GM12878 (cell line): ENCODE measurements at regions not wholly inside any gene's neighbourhood (a gene's known extent, or its start where the extent isn't known, plus 50 kb on each side); places are given as distances from the start of the nearest gene placed in this dataset.

Source experiments
- ATAC-seq: fragments of 200-7000 bp; cut with Tn5 transposase; 3 replicates; pipeline ENCODE4 v1.9.1; 2020; ENCODE audit warnings: mild to moderate bottlenecking, moderate library complexity
- BruUV-seq: library from RNA; stranded (reverse); fragments of 400-500 nt; replicated peaks from 2 replicates; lab custom pipeline; 2021; lab: Mats Ljungman, UMichigan
- CTCF ChIA-PET: fragments of 300-600 bp; sonication (Branson Sonifier 250); formaldehyde crosslinking; extraction: SDS; loops from one replicate; lab custom pipeline; 2021; ENCODE audit warnings: inconsistent platforms; lab: Yijun Ruan, JAX
- POLR2A ChIA-PET: fragments of 350-600 bp; formaldehyde crosslinking; extraction: SDS; loops from one replicate; lab custom pipeline; 2021; ENCODE audit warnings: inconsistent platforms; lab: Charles Lee
- RAD21 ChIA-PET: fragments of 300-600 bp; sonication (Branson Sonifier 250); formaldehyde crosslinking; loops from one replicate; lab custom pipeline; 2023; ENCODE audit warnings: antibody characterized with exemption; ENCODE audit not compliant: unreplicated experiment; lab: Charles Lee
- SMC1A ChIA-PET: fragments of 300-600 bp; sonication (Branson Sonifier 250); formaldehyde crosslinking; loops from one replicate; lab custom pipeline; 2023; ENCODE audit not compliant: unreplicated experiment, uncharacterized antibody; lab: Charles Lee
- DNase-seq: peaks from one replicate; pipeline ENCODE4 v3.0.0-alpha.2; 2011; ENCODE audit warnings: low read depth, low spot score
- FAIRE-seq: peaks from 3 replicates; lab custom pipeline; 2011; peaks lifted over from hg19 to GRCh38; lab: Jason Lieb, UNC
- H2AFZ ChIP-seq: 2 replicates; pipeline ENCODE4 v1.6.0; 2011; ENCODE audit warnings: low read depth, low read length, control low read depth; ENCODE audit not compliant: control insufficient read depth
- H3K27ac ChIP-seq: 2 replicates; pipeline ENCODE4 v1.5.1; 2011; ENCODE audit warnings: control low read depth; ENCODE audit not compliant: control insufficient read depth, insufficient read depth
- H3K27me3 ChIP-seq, 2 experiments: replicated peaks in 1 of 2; 2 replicates each; pipeline versions ENCODE4 v1.6.0 to v1.6.1; 2011; ENCODE audit warnings: low read length in 1 of 2; ENCODE audit not compliant: control insufficient read depth in 2 of 2, insufficient read depth in 2 of 2
- H3K36me3 ChIP-seq, 2 experiments: 2 replicates each; pipeline ENCODE4 v1.5.1; 2011; ENCODE audit warnings: low read length in 1 of 2; ENCODE audit not compliant: control insufficient read depth in 2 of 2, insufficient read depth in 2 of 2
- H3K4me1 ChIP-seq: 2 replicates; pipeline ENCODE4 v1.6.1; 2011; ENCODE audit warnings: mild to moderate bottlenecking, low read length, moderate library complexity, mixed read lengths; ENCODE audit not compliant: control insufficient read depth, insufficient read depth
- H3K4me2 ChIP-seq: 2 replicates; pipeline ENCODE4 v1.6.0; 2011; ENCODE audit warnings: control low read depth; ENCODE audit not compliant: control insufficient read depth, insufficient read depth
- H3K4me3 ChIP-seq: fragments of 200-600 bp; sonication (generic); 2 replicates; pipeline ENCODE4 v1.5.1; 2016
- H3K79me2 ChIP-seq: 2 replicates; pipeline ENCODE4 v1.6.0; 2011; ENCODE audit warnings: low read length; ENCODE audit not compliant: control insufficient read depth, insufficient read depth
- H3K9ac ChIP-seq: 2 replicates; pipeline ENCODE4 v1.8.0; 2011; ENCODE audit warnings: low read length, control low read depth, mixed read lengths; ENCODE audit not compliant: control insufficient read depth, insufficient read depth
- H3K9me3 ChIP-seq: replicated peaks from 3 replicates; pipeline ENCODE4 v1.5.1; 2011; ENCODE audit warnings: mild to moderate bottlenecking, low read length; ENCODE audit not compliant: control insufficient read depth, insufficient read depth
- H4K20me1 ChIP-seq: 2 replicates; pipeline ENCODE4 v1.6.0; 2011; ENCODE audit not compliant: control insufficient read depth, insufficient read depth
- ATF7 ChIP-seq: fragments of 450-650 bp; IDR thresholded peaks from 2 replicates; pipeline ENCODE4 v1.6.1; 2016; ENCODE audit warnings: low read depth, mild to moderate bottlenecking
- CREM ChIP-seq: IDR thresholded peaks from 2 replicates; pipeline ENCODE4 v1.6.1; 2014; ENCODE audit warnings: antibody characterized with exemption, low read depth
- EED ChIP-seq: sonication (generic); IDR thresholded peaks from 2 replicates; pipeline ENCODE4 v1.6.1; 2016; ENCODE audit warnings: antibody characterized with exemption, low read depth
- EZH2 ChIP-seq: IDR thresholded peaks from 2 replicates; pipeline ENCODE4 v1.6.1; 2012; ENCODE audit warnings: low read depth, mild to moderate bottlenecking, control low read depth, inconsistent platforms, low read length, borderline replicate concordance; ENCODE audit not compliant: control insufficient read depth
- MEF2A ChIP-seq: IDR thresholded peaks from 2 replicates; pipeline ENCODE4 v1.6.1; 2011; ENCODE audit warnings: low read depth, mild to moderate bottlenecking, low read length, moderate library complexity; ENCODE audit not compliant: insufficient read depth
- NFYB ChIP-seq: IDR thresholded peaks from 2 replicates; pipeline ENCODE4 v1.6.1; 2011; ENCODE audit warnings: low read depth, mild to moderate bottlenecking, low read length, improper control_type of control experiment, moderate library complexity; ENCODE audit not compliant: insufficient read depth
- NR2F1 ChIP-seq: fragments of 450-650 bp; conservative IDR thresholded peaks from 2 replicates; pipeline ENCODE4 v1.6.1; 2017; ENCODE audit warnings: mild to moderate bottlenecking
- PAX8 ChIP-seq: fragments of 450-650 bp; IDR thresholded peaks from 2 replicates; pipeline ENCODE4 v1.6.1; 2017; ENCODE audit warnings: mild to moderate bottlenecking, moderate library complexity
- PML ChIP-seq: IDR thresholded peaks from 2 replicates; pipeline ENCODE4 v1.6.1; 2012; ENCODE audit warnings: low read length, inconsistent platforms
- RELA ChIP-seq: fragments of 450-650 bp; IDR thresholded peaks from 2 replicates; pipeline ENCODE4 v1.8.0; 2014; ENCODE audit warnings: borderline replicate concordance; ENCODE audit not compliant: partially characterized antibody
- TBL1XR1 ChIP-seq: IDR thresholded peaks from 2 replicates; pipeline ENCODE4 v1.6.1; 2012; ENCODE audit warnings: low read depth, low read length, improper control_type of control experiment
- TCF7 ChIP-seq: IDR thresholded peaks from 2 replicates; pipeline ENCODE4 v1.6.1; 2014; ENCODE audit warnings: antibody characterized with exemption, borderline replicate concordance
- WGBS: methylation state at CpG from one replicate; pipeline ENCODE4 v1.1.6; 2016; ENCODE audit warnings: low lambda C conversion rate; ENCODE audit not compliant: insufficient replicate concordance, insufficient coverage; ENCODE audit errors: missing lambda C conversion rate; 5-methylcytosine and 5-hydroxymethylcytosine counted together
- in situ Hi-C: fragments of 300-500 bp; cut with MboI; formaldehyde crosslinking; loops from 9 replicates; pipeline ENCODE4 v1.14.3; 2018; ENCODE audit warnings: mixed read lengths
- intact Hi-C: fragments of 100-400 bp; cut with micrococcal nuclease; formaldehyde crosslinking; loops from one replicate; pipeline ENCODE4 v1.14.2; 2022; ENCODE audit not compliant: unreplicated experiment
- TF ChIP-seq, protein P1 (sequence below): fragments of 450-650 bp; formaldehyde crosslinking; IDR thresholded peaks from 2 replicates; pipeline ENCODE4 v1.5.0; 2022; ENCODE audit warnings: mild to moderate bottlenecking, missing genetic modification characterization
- TF ChIP-seq, protein P2 (sequence below): fragments of 450-650 bp; formaldehyde crosslinking; IDR thresholded peaks from 2 replicates; pipeline ENCODE4 v1.4.0; 2020; ENCODE audit warnings: mild to moderate bottlenecking, moderate library complexity
- TF ChIP-seq, protein P3 (sequence below): IDR thresholded peaks from 2 replicates; pipeline ENCODE4 v1.6.1; 2012; ENCODE audit warnings: low read depth, low read length, improper control_type of control experiment

DNA sequence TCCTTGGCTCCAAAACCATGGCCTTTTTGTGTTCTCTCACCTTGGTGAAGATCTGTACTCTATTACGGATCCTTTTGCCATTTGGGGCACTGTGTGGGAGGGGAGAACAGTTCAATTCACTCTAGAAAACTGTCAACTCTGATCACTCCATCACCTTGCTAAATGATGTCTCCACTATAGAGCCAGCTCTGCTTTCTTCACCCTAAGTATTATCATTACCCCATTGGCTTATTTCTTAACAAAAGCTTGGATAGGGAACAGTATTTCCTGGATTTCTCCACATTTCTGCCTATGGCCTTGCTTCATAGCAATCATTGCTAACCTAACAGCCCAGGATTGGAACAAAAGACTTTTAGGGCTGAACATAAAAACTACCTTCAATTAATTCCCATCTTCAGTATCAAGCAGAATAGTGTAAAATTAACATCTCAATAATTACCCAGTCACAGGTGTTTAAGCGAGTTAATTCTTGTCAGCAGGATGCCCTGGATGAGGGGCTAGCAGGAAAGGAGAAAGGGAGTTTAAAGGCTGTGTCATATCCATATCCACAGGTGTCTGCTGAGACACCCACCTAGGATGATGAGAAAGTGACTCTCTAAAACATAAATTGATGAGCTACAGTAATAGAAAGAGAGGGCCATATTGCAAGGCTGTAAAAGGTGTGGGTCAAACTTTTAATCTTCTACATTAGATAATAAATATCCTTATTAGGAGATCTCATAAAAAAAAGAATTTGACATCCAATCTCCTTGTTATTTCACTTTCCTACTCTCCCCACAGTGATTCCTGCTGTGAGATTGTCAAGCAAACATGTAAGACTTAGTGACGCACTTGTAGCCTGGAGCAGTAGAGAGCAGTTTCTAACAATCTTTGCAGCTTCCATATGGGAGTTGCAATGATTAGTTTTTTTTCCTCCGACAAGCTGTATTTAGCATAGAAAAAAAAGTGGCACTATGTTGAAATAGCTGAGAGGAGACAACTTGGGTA, 589.5 kb upstream of the NXPH2 start (continued):
- TF ChIP-seq CREM: no peak
- no peak for TF ChIP-seq RELA
- no peak for TF ChIP-seq TCF7

DNA sequence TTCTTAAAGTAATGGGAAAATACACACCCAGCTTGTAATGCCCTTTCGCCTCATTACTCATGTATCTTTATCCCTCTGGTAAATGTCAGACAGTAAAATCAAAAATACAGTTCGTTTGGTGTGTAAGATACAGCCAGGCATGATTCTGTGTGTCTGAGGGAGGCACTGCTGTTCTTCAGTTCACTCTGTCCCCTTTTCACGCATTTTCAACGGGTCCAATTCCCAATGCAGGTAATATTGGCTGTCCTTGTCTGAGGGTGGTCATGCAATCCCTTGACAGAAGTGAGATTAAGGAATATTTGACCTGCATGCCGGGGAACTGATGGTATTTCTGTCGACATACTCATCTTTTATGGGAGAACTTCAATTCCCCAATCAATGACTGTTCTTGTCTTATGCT, 587.2 kb upstream of the NXPH2 start:
- FAIRE-seq (no peak), DNase-seq (no peak)
- Histone ChIP-seq H3K79me2 (no peaks in the 10 kb centered on the region), H3K9ac (no peak overlapping the region), H3K27me3 (no peaks in the 10 kb centered on the region), H3K36me3 (no peaks in the 10 kb centered on the region), H3K4me1 (no peaks in the 10 kb centered on the region), H3K9me3 (no peaks in the 10 kb centered on the region), H3K27ac (no peak overlapping the region), H2AFZ (no peak overlapping the region), H3K4me3 (no peak overlapping the region)
- intact Hi-C loops: no loop called here
- ChIA-PET RAD21 (no interaction called here), POLR2A (no interaction called here), SMC1A (no interaction called here), CTCF (no interaction called here)
- BruUV-seq: no TSS peak
- WGBS: 6% methylated on average over 6 of the region's 6 CpGs
- TF ChIP-seq, protein P1, sequence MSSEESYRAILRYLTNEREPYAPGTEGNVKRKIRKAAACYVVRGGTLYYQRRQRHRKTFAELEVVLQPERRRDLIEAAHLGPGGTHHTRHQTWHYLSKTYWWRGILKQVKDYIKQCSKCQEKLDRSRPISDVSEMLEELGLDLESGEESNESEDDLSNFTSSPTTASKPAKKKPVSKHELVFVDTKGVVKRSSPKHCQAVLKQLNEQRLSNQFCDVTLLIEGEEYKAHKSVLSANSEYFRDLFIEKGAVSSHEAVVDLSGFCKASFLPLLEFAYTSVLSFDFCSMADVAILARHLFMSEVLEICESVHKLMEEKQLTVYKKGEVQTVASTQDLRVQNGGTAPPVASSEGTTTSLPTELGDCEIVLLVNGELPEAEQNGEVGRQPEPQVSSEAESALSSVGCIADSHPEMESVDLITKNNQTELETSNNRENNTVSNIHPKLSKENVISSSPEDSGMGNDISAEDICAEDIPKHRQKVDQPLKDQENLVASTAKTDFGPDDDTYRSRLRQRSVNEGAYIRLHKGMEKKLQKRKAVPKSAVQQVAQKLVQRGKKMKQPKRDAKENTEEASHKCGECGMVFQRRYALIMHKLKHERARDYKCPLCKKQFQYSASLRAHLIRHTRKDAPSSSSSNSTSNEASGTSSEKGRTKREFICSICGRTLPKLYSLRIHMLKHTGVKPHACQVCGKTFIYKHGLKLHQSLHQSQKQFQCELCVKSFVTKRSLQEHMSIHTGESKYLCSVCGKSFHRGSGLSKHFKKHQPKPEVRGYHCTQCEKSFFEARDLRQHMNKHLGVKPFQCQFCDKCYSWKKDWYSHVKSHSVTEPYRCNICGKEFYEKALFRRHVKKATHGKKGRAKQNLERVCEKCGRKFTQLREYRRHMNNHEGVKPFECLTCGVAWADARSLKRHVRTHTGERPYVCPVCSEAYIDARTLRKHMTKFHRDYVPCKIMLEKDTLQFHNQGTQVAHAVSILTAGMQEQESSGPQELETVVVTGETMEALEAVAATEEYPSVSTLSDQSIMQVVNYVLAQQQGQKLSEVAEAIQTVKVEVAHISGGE (CRISPR knock-in tag): no peak
- TF ChIP-seq, protein P2, sequence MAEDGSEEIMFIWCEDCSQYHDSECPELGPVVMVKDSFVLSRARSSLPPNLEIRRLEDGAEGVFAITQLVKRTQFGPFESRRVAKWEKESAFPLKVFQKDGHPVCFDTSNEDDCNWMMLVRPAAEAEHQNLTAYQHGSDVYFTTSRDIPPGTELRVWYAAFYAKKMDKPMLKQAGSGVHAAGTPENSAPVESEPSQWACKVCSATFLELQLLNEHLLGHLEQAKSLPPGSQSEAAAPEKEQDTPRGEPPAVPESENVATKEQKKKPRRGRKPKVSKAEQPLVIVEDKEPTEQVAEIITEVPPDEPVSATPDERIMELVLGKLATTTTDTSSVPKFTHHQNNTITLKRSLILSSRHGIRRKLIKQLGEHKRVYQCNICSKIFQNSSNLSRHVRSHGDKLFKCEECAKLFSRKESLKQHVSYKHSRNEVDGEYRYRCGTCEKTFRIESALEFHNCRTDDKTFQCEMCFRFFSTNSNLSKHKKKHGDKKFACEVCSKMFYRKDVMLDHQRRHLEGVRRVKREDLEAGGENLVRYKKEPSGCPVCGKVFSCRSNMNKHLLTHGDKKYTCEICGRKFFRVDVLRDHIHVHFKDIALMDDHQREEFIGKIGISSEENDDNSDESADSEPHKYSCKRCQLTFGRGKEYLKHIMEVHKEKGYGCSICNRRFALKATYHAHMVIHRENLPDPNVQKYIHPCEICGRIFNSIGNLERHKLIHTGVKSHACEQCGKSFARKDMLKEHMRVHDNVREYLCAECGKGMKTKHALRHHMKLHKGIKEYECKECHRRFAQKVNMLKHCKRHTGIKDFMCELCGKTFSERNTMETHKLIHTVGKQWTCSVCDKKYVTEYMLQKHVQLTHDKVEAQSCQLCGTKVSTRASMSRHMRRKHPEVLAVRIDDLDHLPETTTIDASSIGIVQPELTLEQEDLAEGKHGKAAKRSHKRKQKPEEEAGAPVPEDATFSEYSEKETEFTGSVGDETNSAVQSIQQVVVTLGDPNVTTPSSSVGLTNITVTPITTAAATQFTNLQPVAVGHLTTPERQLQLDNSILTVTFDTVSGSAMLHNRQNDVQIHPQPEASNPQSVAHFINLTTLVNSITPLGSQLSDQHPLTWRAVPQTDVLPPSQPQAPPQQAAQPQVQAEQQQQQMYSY: no peak
- no peak for TF ChIP-seq ATF7
- TF ChIP-seq, protein P3, sequence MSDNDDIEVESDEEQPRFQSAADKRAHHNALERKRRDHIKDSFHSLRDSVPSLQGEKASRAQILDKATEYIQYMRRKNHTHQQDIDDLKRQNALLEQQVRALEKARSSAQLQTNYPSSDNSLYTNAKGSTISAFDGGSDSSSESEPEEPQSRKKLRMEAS: no peak
- TF ChIP-seq NFYB: no peak
- TF ChIP-seq EED: no peak
- TF ChIP-seq TBL1XR1: no peak
- no peak for TF ChIP-seq EZH2
- TF ChIP-seq MEF2A: no peak
- no peak for TF ChIP-seq PAX8
- no peak for TF ChIP-seq NR2F1
- TF ChIP-seq PML: no peak
- TF ChIP-seq, all 136 proteins: peak for 0
- in situ Hi-C loops: no loop called here
- ATAC-seq: no peak
- no peak overlapping the region for H3K4me2 ChIP-seq
- no peaks in the 10 kb centered on the region for H4K20me1 ChIP-seq
